NCI-H345 treated with DMSO at 0.1 percent for 48 hours (cell line): ENCODE measurements at regions not wholly inside any gene's neighbourhood (a gene's known extent, or its start where the extent isn't known, plus 50 kb on each side); places are given as distances from the start of the nearest gene placed in this dataset.
"Not testable (repeated sequence)": the region's sequence is repeated elsewhere in the genome, so short reads cannot be mapped to it uniquely, and the experiment has no call there.

Source experiments
- DNase-seq: peaks from one replicate; lab custom pipeline; 2025; ENCODE audit not compliant: unreplicated experiment; lab: John Stamatoyannopoulos, UW

DNA sequence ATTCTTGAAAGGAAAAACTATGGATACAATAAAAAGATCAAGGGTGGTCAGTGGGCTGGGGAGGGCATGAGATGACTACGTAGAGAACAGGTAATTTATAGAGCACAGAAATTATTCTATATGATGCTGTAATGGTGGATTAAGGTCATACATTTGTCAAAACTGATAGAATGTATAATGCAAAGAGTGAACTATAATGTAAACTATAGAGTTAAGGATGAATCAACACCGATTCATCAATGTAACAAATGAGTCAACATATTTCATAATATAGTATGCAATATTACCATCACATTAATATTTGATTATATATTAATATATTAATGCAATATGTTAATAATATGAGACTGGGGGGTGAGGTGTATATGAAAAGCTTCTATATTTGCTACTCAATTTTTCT is 555.6 kb upstream of the POT1 start:
- no peak for DNase-seq

DNA sequence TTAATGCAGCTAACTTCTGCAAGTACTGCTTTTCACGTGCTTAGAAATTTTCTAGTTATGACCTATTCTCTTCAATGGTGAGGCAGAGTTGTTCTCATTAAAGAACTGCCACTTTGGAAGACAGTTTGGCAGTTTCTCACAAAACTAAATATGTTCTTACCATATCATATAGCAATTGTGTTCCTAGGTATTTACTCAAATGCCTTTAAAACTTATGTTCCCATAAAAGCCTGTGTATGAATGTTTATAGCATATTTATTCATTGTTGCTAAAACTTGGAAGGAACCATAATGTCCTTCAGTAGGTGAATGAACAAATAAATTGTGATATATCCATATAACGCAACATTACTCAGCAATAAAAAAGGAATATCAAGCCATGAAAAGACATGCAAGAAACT is 555.1 kb upstream of the POT1 start:
- DNase-seq: no peak

DNA sequence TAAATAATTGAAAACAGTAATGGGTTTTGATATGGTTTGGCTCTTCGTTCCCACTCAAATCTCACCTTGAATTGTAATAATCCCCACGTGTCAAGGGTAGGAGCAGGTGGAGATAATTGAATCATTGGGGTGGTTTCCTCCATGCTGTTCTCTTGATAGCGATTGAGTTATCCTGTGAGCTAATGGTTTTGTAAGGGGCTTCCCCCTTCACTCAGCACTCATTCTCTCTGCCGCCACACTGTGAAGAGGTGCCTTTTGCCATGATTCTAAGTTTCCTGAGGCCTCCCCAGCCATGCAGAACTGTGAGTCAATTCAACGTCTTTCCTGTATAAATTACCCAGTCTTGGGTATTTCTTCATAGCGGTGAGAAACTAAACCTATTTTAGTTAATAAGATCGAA is 551.7 kb upstream of the POT1 start:
- no peak for DNase-seq

DNA sequence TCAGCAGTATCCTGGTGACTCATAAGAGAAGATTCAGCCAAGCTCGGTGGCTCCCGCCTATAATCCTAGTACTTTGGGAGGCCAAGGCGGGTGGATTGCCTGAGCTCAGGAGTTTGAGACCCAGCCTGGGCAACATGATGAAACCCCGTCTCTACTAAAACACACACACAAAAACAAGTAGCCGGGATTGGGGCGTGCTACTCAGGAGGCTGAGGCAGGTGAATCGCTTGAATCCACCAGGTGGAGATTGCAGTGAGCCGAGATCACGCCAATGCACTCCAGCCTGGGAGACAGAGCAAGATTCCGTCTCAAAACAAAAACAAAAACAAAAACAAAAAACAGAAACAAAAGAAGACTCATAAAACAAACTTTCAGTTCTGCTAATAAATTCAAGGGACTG is 551.1 kb upstream of the POT1 start:
- DNase-seq: no peak

DNA sequence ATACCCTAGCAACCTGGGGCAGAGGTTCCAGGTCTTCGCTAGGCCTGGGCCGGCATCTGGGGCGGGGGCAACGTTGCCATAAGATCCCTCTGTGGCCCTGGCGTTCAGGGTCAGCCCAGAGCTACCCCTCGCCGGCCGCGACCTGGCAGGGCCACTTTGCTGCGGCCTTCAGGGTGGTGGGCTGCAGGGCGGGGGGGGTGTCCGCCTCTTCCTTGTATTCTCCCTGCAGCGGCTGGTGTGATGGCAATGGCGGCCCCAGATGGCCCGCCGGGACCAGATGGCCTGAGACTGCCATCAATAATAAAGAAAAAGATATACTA is 539.2 kb upstream of the POT1 start:
- no peak for DNase-seq

DNA sequence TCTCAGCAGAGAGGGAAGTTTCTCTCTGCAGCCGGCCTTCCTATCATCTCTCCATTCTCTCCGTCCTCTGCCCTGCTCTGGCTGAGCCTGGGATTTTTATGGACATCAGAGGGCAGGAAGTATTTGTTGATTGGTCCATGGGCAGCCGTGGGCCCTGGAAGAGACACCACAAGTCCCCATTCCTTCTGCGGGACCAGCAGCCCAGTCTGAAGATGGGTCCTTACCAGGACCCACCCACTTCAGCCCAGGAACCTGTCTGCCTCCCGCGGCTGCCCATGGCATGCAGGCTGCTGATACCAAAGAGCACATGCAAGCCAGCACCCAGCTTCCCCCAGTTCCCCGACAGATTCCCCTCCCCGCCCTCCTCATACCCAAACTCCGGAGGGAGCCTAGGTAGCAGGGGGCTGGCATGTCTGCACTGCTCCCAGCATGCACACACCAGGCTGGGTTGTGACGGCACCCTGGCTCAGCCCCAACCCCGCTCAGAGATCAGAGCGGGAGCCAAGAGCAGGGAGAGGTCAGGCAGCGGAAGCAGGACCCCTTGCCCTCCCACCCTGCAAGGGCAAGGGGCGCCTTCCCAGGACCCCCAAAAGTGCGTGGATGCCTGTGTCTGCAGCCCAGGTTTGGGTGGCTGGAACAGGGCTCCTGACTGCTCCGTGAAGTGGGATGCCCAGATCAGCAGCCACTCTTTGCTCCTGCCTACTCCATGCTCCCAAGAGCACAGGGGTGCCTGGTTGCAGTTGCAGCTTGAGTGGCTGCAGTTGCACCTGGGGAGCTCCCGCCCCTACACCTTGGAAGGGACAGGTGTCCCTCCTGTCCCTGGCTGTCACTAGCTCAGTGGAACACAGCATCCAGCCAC is 538.6 kb upstream of the POT1 start:
- no peak for DNase-seq

DNA sequence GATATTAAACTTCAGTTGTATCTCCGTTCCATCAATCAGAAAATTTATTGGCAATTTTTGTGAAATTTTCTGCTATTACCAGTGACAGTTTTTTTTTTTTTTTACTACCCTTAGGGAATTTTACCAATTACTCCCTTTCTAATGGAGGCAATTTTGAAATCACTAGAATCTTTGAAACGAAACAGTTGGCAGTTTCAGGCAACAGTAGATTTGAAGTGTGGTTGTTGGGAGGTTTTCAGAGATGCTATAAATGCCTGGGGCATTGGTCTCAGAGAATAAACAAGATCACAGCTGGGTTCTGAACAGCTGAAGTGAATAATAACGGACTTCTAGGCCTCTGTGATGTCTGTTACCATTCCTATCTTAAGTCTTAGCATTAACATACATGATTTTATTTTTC is 535.9 kb upstream of the POT1 start:
- DNase-seq: no peak

DNA sequence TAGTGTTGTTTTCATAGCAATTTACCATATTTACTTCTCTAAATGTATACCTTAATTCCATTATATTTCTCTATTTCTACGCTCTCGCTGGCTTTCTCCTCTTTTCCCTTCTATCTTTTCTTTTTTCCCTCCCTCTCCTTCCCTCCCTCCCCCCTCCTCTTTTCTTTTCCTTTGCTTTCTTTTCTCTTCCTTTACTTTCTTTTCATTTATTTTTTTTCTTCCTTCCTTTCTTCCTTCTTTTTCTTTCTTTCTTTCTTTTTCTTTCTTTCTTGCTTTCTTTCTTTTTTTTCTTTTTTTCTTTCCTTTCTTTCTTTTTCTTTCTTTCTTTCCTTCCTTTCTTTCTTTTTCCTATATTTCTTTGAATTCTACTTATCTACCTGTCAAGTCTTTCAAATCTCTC is 533.0 kb upstream of the POT1 start:
- no peak for DNase-seq

DNA sequence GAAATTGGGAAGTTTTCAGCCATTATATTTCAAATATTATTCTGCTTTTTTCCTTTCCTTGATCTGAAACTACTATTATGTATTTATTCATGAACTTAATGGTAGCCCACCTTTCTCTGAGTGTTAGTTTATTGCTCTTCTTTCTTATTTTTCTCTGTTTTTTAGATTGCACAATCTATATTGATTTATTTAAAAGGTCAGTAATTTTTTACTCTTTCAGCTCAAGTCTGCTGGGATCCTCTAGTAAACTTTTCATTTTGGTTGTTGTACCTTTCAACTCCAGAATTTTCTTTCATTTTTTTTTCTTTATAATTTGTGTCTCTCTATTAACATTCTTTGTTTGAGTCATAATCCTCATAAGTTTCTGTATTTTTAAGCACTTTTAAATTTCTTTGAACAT is 529.4 kb upstream of the POT1 start:
- DNase-seq: no peak

DNA sequence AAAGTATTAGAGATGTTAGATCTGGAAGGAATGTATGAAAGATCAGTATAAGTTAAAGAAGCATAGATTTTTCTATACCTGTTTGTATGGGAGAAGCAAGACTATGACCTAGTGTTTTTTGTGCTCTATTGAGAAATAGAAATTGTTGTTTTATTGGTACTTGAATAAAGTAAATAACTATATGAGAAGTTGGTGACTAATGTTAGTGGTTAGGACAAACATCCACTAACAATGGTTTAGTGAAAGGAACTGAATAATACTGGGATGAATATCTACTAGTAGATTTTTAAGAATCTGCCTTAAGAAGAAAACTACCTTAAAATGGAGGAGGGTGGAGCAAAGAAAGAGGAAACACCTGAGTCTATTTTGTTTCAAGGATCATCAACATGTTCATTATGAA is 521.1 kb upstream of the POT1 start:
- no peak for DNase-seq

DNA sequence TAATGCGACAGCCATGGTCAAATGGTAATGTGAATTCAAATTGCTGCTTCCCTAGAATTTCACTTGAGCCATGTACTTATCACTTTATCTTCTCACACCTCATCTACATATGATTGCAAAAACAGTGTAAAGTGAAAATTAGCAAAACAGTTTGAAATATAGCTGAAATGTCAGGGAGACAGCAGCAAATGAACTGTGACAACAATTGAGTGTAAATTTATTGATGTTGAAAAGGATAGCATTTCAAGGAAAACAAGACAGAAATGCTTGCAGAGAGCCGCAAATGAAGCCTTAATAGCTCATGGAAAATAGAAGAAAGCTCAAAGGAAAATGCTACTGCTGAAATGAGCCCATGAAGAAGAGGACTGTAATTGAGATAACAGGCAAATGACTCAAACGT is 516.2 kb upstream of the POT1 start:
- DNase-seq: no peak

DNA sequence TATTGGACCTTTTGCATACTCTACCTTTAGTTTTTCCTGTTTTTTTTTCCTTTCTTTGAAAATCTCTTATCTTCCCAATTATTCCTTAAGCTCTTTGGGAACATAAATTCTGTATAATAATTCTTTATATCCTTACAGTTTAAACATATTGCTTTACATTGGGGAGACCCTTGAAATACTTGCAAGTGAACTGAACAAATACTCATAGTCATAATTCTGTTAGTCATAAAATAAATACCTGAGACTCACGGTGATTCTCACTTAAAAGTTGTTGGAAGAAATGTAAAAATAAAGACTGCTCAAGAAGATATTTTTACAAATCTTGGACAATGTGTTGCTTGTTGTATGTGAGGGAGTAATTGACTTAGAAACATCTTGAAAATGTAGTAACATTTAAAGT is 515.2 kb upstream of the POT1 start:
- no peak for DNase-seq

DNA sequence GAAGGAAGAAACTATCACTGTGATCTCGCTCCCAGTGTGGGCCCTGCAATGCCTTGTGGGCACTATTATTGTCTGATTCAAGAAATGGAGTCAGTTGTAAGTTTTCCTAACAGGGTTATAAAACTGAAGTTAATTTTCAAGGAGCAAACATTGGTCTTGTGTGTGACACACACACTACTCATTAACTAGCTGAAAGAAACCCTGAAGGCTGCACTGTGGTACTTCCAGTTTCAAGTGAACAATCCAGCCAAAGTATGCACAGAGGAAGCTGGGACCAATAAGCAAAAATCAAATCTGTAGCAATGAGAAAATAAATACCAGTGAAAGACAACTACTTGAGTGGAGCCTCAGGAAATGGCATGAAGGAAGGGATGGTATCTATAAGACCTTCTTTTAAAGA is 506.6 kb upstream of the POT1 start:
- DNase-seq: no peak

DNA sequence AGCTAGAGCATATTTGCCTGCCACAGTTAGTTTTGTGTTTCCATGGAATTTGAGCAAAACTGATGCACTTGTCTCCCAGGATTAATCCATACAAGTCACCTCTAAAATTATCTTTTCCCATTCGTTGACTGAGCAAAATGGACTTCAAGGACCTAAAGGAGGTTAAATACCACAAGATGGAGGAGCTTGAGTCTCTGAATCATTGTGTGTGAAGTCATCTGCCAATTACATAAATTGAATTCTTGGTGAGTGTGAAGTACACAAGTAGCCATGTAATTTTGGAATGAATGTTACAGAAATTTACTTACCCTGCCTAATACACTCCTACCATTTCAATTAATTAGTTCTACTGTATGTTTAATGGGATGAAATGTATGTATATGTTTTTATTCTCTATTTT is 501.7 kb upstream of the POT1 start:
- no peak for DNase-seq

DNA sequence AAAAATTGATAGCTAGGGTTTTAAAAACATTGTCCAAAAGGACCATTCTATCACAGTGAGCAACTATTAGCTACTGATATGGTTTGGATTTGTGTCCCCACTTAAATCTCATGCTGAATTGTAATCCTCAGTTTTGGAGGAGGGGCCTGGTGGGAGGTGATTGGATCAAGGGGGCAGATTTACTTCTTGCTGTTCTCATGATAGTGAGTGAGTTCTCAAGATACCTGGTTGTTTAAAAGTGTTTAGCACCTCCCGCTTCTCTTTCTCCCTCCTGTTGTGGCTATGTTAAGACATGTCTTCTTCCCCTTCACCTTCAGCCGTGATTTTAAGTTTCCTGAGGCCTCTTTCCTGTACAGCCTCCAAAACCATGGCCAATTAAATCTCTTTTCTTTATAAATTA is 500.4 kb upstream of the POT1 start:
- DNase-seq: no peak

DNA sequence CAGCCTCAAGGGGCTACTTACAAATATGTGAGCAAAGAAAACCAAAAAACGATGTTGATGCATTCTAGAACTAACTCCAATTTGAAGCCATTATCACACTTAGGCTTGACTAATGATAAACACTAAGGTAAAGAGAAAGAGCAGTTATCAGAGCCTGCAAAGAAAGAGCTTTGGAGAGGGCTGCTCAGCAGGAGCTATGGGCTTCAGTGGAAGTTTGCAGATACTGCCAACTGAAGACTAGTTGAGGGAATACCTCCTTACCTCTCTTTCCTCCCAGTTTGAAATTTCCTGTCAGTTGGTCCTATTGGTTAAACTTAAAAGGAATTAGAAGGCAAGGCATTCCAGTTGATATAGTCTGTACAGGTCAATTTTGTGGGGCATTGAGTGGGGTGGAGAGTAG is 498.1 kb upstream of the POT1 start:
- DNase-seq: no peak

DNA sequence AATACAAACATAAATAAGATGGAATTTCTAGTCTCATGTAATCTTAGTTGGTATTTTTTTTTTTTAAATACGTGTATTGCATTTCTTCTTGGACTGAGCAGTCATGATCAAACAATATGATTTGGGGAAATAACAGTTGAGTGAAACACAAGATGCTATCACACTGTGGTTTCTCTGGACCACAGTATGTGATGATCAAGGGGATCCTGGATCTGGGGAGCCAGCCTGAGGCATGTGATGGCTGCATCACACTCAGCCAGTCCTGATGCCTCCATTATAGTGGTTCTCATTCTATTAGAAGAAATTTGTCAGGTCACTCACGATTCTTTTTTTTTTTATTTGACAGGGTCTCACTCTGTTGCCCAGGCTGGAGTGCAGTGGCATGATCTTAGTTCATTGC is 495.9 kb upstream of the POT1 start:
- no peak for DNase-seq

DNA sequence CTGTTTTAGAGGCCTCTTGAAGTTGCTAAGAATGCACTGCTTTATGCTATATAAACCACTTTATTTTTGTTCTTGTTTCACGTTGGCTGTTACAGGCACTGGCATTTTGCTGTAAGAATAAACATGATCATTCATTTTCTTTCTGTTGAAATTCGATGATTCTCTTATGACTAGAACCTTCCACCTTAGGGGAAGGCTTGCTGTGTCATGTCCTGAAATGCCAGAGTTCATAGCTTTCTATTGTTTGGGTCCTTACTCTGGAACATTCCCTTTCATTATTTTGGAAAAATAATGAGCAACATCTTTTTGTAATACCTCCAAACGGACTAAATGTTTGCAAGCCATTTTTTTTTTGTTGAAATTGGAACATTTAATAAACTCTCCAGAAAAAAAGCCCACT is 495.1 kb upstream of the POT1 start:
- DNase-seq: no peak

DNA sequence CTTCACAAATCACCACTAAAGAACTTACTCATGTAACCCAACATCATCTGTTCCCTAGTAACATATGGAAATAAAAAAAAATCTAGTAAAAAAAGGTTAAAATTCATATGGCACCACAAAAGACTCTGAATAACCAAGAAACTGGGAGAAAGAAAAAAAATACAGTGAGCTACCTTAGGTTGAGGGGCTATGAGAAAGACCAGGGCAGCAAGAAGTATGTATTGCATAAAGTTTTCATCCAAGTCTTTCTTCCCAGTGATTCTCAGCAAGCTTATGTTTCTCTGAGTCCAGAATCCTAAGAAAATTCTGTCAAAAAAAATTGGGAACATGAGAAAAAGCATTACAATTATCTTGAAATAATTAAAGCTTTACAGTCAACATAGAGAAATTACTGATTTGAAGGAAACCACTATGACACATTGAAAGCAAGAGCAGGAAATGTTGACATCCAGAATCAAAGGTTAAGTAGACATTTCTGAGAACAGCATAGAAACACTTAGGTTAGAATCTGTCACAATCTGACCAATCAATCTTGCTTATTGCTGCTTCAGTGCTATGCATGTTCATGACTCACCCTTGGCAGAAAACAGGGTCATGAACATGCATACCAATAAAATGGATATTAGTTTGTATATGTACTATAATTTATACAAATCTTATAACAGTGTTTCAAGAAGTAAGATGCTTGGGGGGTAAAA is 494.0 kb upstream of the POT1 start:
- no peak for DNase-seq

DNA sequence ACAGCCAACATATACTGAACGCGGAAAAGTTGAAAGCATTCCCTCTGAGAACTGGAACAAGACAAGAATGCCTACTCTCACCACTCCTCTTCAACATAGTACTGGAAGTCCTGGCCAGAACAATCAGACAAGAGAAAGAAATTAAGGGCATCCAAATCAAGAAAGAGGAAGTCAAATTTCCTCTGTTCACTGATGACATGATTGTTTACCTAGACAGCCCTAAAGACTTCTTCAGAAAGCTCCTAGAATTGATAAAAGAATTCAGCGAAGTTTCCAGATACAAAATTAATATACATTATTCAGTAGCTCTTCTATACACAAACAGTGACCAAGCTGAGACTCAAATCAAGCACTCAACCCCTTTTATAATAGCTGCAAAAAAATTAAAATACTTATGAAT is 491.8 kb upstream of the POT1 start:
- DNase-seq: not testable (repeated sequence)

DNA sequence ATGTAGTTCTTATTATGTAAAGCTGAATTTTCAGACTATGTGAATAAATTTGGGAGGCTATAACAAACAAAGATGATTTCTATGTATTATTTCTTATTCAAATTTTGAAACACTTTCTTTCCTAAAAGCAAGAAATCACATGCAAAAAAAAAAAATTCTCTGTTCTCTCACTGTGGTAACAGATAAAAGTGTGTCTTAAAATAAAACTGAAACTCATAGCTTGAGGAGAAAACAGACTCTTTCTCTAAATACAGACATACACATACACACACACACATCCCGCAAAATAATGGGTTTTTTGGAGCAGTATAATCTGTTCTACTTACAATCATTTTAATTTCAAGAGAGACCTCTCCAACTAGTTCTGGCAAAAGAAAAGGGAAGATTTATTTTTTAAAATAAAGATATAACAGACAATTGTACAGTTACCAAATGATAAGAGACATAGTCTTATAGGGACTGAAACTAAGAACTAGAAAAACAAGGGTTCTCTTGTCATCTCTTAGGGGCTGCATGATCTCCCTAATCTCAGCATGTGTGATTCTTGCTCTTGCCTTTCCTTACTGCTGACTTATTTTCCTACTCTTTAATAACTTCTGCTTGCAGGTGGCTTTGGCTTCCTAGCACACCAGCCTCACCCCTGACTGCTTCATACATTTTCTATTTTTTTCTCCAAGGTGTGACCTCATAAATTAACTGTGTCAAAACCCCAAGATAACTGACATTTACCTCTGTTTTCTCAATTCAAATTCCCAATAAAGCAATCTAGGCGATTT is 483.5 kb upstream of the POT1 start:
- DNase-seq: no peak

DNA sequence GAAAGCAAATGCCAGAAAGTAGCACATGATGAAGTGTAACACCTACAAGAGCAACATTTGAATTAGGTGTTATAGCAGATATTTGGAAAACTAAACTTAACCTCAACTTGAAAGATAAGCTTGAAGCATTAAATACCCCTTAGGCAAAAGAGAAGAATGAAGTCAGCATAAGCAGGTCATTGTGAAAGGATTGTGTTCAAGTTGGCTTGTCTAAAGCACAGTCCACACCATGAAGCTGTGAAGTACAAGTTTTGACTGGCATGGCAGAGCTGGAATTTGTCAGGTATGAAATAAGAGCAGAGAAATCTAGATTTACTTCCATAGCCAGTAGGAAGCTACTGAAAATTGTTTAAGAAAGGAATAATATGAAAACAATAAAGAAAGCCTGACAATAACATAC is 480.3 kb upstream of the POT1 start:
- DNase-seq: no peak
